Right lobe of liver (tissue), 4 donors: ENCODE measurements at regions not wholly inside any gene's neighbourhood (a gene's known extent, or its start where the extent isn't known, plus 50 kb on each side); places are given as distances from the start of the nearest gene placed in this dataset.

Experiments
- CTCF ChIP-seq, 4 donors: fragments of 200-600 bp in 3 of 4; fragments of 450-650 bp in 1 of 4; IDR thresholded peaks; one replicate each; pipeline versions ENCODE4 v1.5.1 to v1.8.0; 2016 to 2022; ENCODE audit warnings: antibody characterized with exemption in 4 of 4, mild to moderate bottlenecking in 2 of 4
- POLR2A ChIP-seq: fragments of 450-650 bp; IDR thresholded peaks from one replicate; pipeline ENCODE4 v1.6.1; 2017; ENCODE audit warnings: antibody characterized with exemption, mild to moderate bottlenecking
- donor health status: DM: no; HTN: no; CAD: no.
- donor health status: DM: no; HTN: no; CAD: no.
- donor health status: DM: no; HTN: yes; CAD: no.

- TF ChIP-seq CTCF (IDR thresholded peaks at IDR 0.05) = no peak
- no peak for TF ChIP-seq POLR2A
Measured at GRCh38 chr9:91036356-91036755, 234.7 kb downstream of the SYK start.
